Sigmoid colon (tissue), 6 donors: ENCODE measurements at regions not wholly inside any gene's neighbourhood (a gene's known extent, or its start where the extent isn't known, plus 50 kb on each side); places are given as distances from the start of the nearest gene placed in this dataset.

Experiments used
- DNase-seq: peaks from one replicate; pipeline ENCODE4 v3.0.0-alpha.2; 2019
- H3K27ac ChIP-seq, 4 donors: fragments of 200-600 bp; sonication (generic); one replicate each; pipeline ENCODE4 v1.5.1; 2016 to 2019; ENCODE audit warnings: mild to moderate bottlenecking in 1 of 4
- H3K27me3 ChIP-seq, 3 donors: fragments of 200-600 bp; sonication (generic); one replicate each; pipeline ENCODE4 v1.5.1; 2019; ENCODE audit warnings: mild to moderate bottlenecking in 1 of 3
- H3K36me3 ChIP-seq, 4 donors: fragments of 200-600 bp; sonication (generic); one replicate each; pipeline ENCODE4 v1.5.1; 2016 to 2019
- H3K4me1 ChIP-seq, 4 donors: fragments of 200-600 bp; sonication (generic); one replicate each; pipeline ENCODE4 v1.5.1; 2017 to 2019
- H3K4me3 ChIP-seq, 4 donors: fragments of 200-600 bp; sonication (generic); one replicate each; pipeline ENCODE4 v1.5.1; 2017 to 2019; ENCODE audit warnings: mild to moderate bottlenecking in 2 of 4, moderate library complexity in 1 of 4
- H3K9me3 ChIP-seq, 4 donors: fragments of 200-600 bp in 3 of 4; sonication (generic) in 3 of 4; one replicate each; pipeline versions ENCODE4 v1.5.1 to v1.6.1; 2013 to 2019
- EP300 ChIP-seq, 4 donors: sonication (generic); formaldehyde crosslinking; IDR thresholded peaks; one replicate each; pipeline ENCODE4 v1.6.1; 2017; ENCODE audit warnings: antibody characterized with exemption in 4 of 4
- POLR2A ChIP-seq, 2 donors: fragments of 450-650 bp; IDR thresholded peaks; one replicate each; pipeline ENCODE4 v1.6.1; 2016; ENCODE audit warnings: antibody characterized with exemption in 2 of 2, mild to moderate bottlenecking in 2 of 2, moderate library complexity in 2 of 2
- POLR2AphosphoS5 ChIP-seq, 4 donors: sonication (generic); formaldehyde crosslinking; IDR thresholded peaks; one replicate each; pipeline ENCODE4 v1.6.1; 2017; ENCODE audit warnings: antibody characterized with exemption in 4 of 4
- WGBS, 2 donors: extraction: QIAGEN DNeasy Blood & Tissue Kit; methylation state at CpG; one replicate each; pipeline ENCODE4 v1.1.7; 2013; 5-methylcytosine and 5-hydroxymethylcytosine counted together
- intact Hi-C: fragments of 100-400 bp; cut with DNase I; formaldehyde crosslinking; loops from one replicate; pipeline ENCODE4 v1.15.1; 2023
- TF ChIP-seq, protein P1 (sequence below), 4 experiments: fragments of 450-650 bp in 3 of 4; fragments of 200-600 bp in 1 of 4; IDR thresholded peaks; one replicate each; pipeline ENCODE4 v1.5.1; 2016 to 2019; ENCODE audit warnings: antibody characterized with exemption in 4 of 4, mild to moderate bottlenecking in 3 of 4, moderate library complexity in 2 of 4
- donor health status: healthy with polysubstance abuse.
- donor health status: healthy.

DNA sequence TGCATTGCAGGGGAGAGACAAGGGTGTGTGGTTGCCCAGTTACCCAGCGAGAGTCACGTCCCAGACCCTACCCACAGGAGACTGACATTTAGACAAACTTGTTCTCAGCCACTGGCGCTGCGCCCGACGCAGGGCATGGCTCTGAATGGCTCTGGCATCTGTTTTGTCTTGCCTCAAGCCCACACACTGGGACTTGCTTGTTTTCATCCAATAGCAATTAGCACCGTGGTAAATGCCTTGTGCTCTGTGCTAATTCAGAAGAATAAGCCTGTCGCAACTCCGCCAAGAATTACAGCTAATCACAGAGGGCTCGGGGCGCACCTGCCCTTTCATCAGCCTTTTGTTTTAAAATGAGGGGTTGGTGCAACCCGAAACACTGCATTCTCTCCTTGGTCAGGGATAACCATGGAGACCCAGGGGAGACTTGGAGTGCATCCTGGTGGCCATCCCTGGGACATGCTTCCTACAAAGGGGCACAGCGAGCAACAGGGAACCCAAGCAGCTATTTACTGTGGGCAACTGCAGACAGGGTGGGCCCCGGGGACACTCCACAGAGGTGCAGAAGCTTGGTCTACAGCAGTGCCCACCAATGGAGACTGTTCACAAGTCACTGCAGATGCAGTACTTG is 220.6 kb upstream of the ZFHX3 start:
- H3K4me3 ChIP-seq = no peak overlapping the region
- no peaks in the 10 kb centered on the region for H3K4me1 ChIP-seq
- DNase-seq = no peak
- H3K36me3 ChIP-seq = no peaks in the 10 kb centered on the region
- intact Hi-C loops = no loop called here
- no peak overlapping the region for H3K27ac ChIP-seq
- no peaks in the 10 kb centered on the region for H3K9me3 ChIP-seq
- TF ChIP-seq EP300 (IDR thresholded peaks at IDR 0.05) = no peak
- TF ChIP-seq, protein P1, sequence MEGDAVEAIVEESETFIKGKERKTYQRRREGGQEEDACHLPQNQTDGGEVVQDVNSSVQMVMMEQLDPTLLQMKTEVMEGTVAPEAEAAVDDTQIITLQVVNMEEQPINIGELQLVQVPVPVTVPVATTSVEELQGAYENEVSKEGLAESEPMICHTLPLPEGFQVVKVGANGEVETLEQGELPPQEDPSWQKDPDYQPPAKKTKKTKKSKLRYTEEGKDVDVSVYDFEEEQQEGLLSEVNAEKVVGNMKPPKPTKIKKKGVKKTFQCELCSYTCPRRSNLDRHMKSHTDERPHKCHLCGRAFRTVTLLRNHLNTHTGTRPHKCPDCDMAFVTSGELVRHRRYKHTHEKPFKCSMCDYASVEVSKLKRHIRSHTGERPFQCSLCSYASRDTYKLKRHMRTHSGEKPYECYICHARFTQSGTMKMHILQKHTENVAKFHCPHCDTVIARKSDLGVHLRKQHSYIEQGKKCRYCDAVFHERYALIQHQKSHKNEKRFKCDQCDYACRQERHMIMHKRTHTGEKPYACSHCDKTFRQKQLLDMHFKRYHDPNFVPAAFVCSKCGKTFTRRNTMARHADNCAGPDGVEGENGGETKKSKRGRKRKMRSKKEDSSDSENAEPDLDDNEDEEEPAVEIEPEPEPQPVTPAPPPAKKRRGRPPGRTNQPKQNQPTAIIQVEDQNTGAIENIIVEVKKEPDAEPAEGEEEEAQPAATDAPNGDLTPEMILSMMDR (IDR thresholded peaks at IDR 0.05) = no peak
- TF ChIP-seq POLR2A (IDR thresholded peaks at IDR 0.05) = no peak
- TF ChIP-seq POLR2AphosphoS5 (IDR thresholded peaks at IDR 0.05) = no peak
- no peaks in the 10 kb centered on the region for H3K27me3 ChIP-seq
- WGBS, 2 donors = 91 to 92% methylated on average over 14 of the region's 14 CpGs

- H3K4me3 ChIP-seq = no peak overlapping the region
- H3K9me3 ChIP-seq = no peaks in the 10 kb centered on the region
- no peak overlapping the region for H3K27ac ChIP-seq
- H3K27me3 ChIP-seq = no peaks in the 10 kb centered on the region
- intact Hi-C loops = no loop called here
- TF ChIP-seq POLR2AphosphoS5 (IDR thresholded peaks at IDR 0.05) = no peak
- TF ChIP-seq, protein P1 (IDR thresholded peaks at IDR 0.05) = no peak
- no peak for TF ChIP-seq EP300 (IDR thresholded peaks at IDR 0.05)
- H3K36me3 ChIP-seq = no peaks in the 10 kb centered on the region
- DNase-seq = no peak
- 70 to 87% methylated on average over 5 of the region's 5 CpGs for WGBS, 2 donors
- H3K4me1 ChIP-seq = no peaks in the 10 kb centered on the region
Measured at GRCh38 chr16:73265935-73266334, 218.0 kb upstream of the ZFHX3 start.

- 83 to 85% methylated on average over 10 of the region's 10 CpGs for WGBS, 2 donors
- Histone ChIP-seq H3K4me3 (no peak overlapping the region), H3K27me3 (no peaks in the 10 kb centered on the region), H3K9me3 (no peaks in the 10 kb centered on the region), H3K27ac (no peak overlapping the region), H3K36me3 (no peaks in the 10 kb centered on the region), H3K4me1 (no peaks in the 10 kb centered on the region)
- intact Hi-C loops = no loop called here
- no peak for DNase-seq
- TF ChIP-seq, protein P1 (IDR thresholded peaks at IDR 0.05) = no peak
- no peak for TF ChIP-seq EP300 (IDR thresholded peaks at IDR 0.05)
- TF ChIP-seq POLR2A (IDR thresholded peaks at IDR 0.05) = no peak
- no peak for TF ChIP-seq POLR2AphosphoS5 (IDR thresholded peaks at IDR 0.05)
Measured at GRCh38 chr16:73265124-73265837, 217.4 kb upstream of the ZFHX3 start.

DNA sequence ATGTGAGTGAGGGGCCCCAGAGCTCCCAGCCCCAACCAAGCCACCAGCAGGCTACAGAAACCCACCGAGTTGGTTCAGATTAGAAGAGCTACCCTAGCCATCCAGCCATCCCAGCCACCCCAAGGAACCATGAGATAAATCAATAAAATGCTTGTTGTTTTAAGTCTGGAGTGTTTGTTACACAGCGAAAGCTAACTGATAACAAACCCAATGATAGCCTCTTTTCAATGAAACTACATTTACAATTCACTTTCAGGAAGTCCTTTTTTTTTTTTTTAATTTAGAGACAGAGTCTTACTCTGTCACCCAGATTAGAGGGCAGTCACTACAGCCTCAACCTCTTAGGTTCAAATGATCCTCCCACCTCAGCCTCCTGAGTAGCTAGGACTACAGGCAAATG is 215.0 kb upstream of the ZFHX3 start:
- H3K4me1 ChIP-seq = no peaks in the 10 kb centered on the region
- DNase-seq = no peak
- H3K27me3 ChIP-seq = no peaks in the 10 kb centered on the region
- no peaks in the 10 kb centered on the region for H3K36me3 ChIP-seq
- no peak overlapping the region for H3K4me3 ChIP-seq
- intact Hi-C loops = no loop called here
- H3K9me3 ChIP-seq = no peaks in the 10 kb centered on the region
- WGBS, 2 donors = 94 to 98% methylated on average over 2 of the region's 2 CpGs
- no peak overlapping the region for H3K27ac ChIP-seq
- TF ChIP-seq EP300 (IDR thresholded peaks at IDR 0.05) (no peak), POLR2AphosphoS5 (IDR thresholded peaks at IDR 0.05) (no peak), POLR2A (IDR thresholded peaks at IDR 0.05) (no peak)
- TF ChIP-seq, protein P1 (IDR thresholded peaks at IDR 0.05) = no peak
